ENCODE measurements at regions not wholly inside any gene's neighbourhood (a gene's known extent, or its start where the extent isn't known, plus 50 kb on each side); places are given as distances from the start of the nearest gene placed in this dataset.

DNA sequence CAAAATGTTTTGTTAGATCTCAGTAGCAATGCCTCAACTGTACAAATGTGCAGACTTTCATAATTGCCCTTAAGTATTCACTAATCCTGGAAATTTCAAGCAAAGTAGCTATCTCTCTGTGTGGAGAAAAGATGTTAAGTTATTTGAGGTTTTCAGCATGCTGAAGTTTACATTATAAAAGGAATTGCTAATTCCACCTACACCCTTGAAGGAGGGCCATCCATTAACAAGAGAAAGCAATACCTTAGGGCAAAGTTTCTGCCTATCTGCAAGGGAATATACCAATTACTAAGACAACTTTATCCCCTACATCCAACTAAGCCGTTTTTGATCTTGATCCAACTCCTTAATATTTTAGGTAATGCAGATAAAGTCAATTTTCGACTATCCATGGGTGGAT, 380.7 kb upstream of the BTBD3 start:
- Histone ChIP-seq H3K9me2 (no peaks in the 10 kb centered on the region), H2AFZ (ENCODE audit: low read depth) (no peak overlapping the region), H3K79me2 (ENCODE audit: insufficient read depth) (no peaks in the 10 kb centered on the region), H4K20me1 (ENCODE audit: insufficient read depth) (no peaks in the 10 kb centered on the region), H3K27ac (ENCODE audit: low read depth in 2 of 2, low read length in 1 of 2) (no peak overlapping the region), H3K4me2 (no peak overlapping the region), H3F3A (replicated peaks; ENCODE audit: insufficient read depth) (no peaks in the 10 kb centered on the region), H3K4me1 (ENCODE audit: control insufficient read depth in 1 of 2, insufficient read depth in 2 of 2, low read depth in 1 of 2, low read length in 1 of 2) (no peaks in the 10 kb centered on the region), H3K9me3 (no peaks in the 10 kb centered on the region), H3K36me3 (replicated peaks in 1 of 2; ENCODE audit: control insufficient read depth in 1 of 2, insufficient read depth in 2 of 2, low read length in 1 of 2) (no peaks in the 10 kb centered on the region), H3K4me3 (ENCODE audit: low read depth in 2 of 2, low read length in 1 of 2) (no peak overlapping the region), H3K9ac (no peak overlapping the region), H3K27me3 (ENCODE audit: insufficient read depth) (no peaks in the 10 kb centered on the region)
- no peak for DNase-seq
- ChIA-PET CTCF (interaction anchor here (1.4 to 3.5 kb wide), 2 partner anchors 7 to 1920 kb away, joined by 3 to 16 read pairs; no protein-coding TSS in a partner anchor), POLR2A (no interaction called here)
- TF ChIP-seq POLR2AphosphoS5 (IDR thresholded peaks at IDR 0.05; ENCODE audit: low read depth, low read length) (no peak), RFX5 (IDR thresholded peaks at IDR 0.05; ENCODE audit: low read length) (no peak), GABPA (IDR thresholded peaks at IDR 0.05; ENCODE audit: low read depth) (no peak), RXRA (IDR thresholded peaks at IDR 0.05; ENCODE audit: borderline replicate concordance, low read depth) (no peak), FOSL2 (IDR thresholded peaks at IDR 0.05; ENCODE audit: borderline replicate concordance, low read depth) (no peak), TCF12 (IDR thresholded peaks at IDR 0.05) (no peak), MEF2A (IDR thresholded peaks at IDR 0.05; ENCODE audit: borderline replicate concordance, low read depth) (no peak), FOXM1 (IDR thresholded peaks at IDR 0.05; ENCODE audit: low read depth) (no peak), RAD21 (IDR thresholded peaks at IDR 0.05; ENCODE audit: low read length) (no peak), FOXJ3 (CRISPR knock-in tag; IDR thresholded peaks at IDR 0.05) (no peak), RCOR1 (IDR thresholded peaks at IDR 0.05; ENCODE audit: low read length) (no peak), EZH2phosphoT487 (IDR thresholded peaks at IDR 0.05; ENCODE audit: borderline replicate concordance, low read depth) (no peak)
- 10% methylated on average over 2 of the region's 2 CpGs for WGBS (ENCODE audit: low lambda C conversion rate)

DNA sequence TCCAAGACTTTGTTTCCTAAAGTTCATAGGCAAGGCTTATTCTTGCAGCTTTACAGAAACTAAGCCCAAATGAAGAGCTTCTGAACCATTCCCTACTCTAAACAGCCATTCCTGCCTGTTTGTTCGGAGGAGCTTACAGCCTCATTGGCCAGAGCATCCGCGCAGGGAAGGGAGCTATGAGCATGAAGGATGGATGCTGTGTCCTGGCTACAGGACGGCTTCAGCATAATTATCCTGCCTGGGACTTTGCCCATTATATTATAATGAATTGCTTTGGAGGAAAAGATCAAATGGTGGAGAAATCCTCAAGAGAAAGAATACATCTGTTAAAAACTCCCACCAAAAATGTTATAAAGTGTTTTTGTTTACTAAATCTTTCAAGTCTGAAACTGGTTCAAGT, 378.2 kb upstream of the BTBD3 start:
- Histone ChIP-seq H3K27me3 (ENCODE audit: insufficient read depth) (no peaks in the 10 kb centered on the region), H2AFZ (ENCODE audit: low read depth) (no peak overlapping the region), H3F3A (replicated peaks; ENCODE audit: insufficient read depth) (no peaks in the 10 kb centered on the region), H3K9me2 (no peaks in the 10 kb centered on the region), H3K9ac (no peak overlapping the region), H3K27ac (ENCODE audit: low read depth in 2 of 2, low read length in 1 of 2) (no peak overlapping the region), H4K20me1 (ENCODE audit: insufficient read depth) (no peaks in the 10 kb centered on the region), H3K4me3 (ENCODE audit: low read depth in 2 of 2, low read length in 1 of 2) (no peak overlapping the region), H3K79me2 (ENCODE audit: insufficient read depth) (no peaks in the 10 kb centered on the region), H3K4me1 (ENCODE audit: control insufficient read depth in 1 of 2, insufficient read depth in 2 of 2, low read depth in 1 of 2, low read length in 1 of 2) (no peaks in the 10 kb centered on the region), H3K9me3 (no peaks in the 10 kb centered on the region), H3K36me3 (replicated peaks in 1 of 2; ENCODE audit: control insufficient read depth in 1 of 2, insufficient read depth in 2 of 2, low read length in 1 of 2) (no peaks in the 10 kb centered on the region), H3K4me2 (no peak overlapping the region)
- TF ChIP-seq, protein P1, sequence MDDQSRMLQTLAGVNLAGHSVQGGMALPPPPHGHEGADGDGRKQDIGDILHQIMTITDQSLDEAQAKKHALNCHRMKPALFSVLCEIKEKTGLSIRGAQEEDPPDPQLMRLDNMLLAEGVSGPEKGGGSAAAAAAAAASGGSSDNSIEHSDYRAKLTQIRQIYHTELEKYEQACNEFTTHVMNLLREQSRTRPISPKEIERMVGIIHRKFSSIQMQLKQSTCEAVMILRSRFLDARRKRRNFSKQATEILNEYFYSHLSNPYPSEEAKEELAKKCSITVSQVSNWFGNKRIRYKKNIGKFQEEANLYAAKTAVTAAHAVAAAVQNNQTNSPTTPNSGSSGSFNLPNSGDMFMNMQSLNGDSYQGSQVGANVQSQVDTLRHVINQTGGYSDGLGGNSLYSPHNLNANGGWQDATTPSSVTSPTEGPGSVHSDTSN (IDR thresholded peaks at IDR 0.05) = no peak
- TF ChIP-seq MAX (IDR thresholded peaks at IDR 0.05; ENCODE audit: low read depth) = no peak
- TF ChIP-seq NFIC (IDR thresholded peaks at IDR 0.05; ENCODE audit: borderline replicate concordance) = no peak
- no peak for TF ChIP-seq MEF2A (IDR thresholded peaks at IDR 0.05; ENCODE audit: borderline replicate concordance, low read depth)
- no peak for TF ChIP-seq EZH2phosphoT487 (IDR thresholded peaks at IDR 0.05; ENCODE audit: borderline replicate concordance, low read depth)
- no peak for TF ChIP-seq GATA2 (CRISPR knock-in tag; IDR thresholded peaks at IDR 0.05)
- TF ChIP-seq, protein P2, sequence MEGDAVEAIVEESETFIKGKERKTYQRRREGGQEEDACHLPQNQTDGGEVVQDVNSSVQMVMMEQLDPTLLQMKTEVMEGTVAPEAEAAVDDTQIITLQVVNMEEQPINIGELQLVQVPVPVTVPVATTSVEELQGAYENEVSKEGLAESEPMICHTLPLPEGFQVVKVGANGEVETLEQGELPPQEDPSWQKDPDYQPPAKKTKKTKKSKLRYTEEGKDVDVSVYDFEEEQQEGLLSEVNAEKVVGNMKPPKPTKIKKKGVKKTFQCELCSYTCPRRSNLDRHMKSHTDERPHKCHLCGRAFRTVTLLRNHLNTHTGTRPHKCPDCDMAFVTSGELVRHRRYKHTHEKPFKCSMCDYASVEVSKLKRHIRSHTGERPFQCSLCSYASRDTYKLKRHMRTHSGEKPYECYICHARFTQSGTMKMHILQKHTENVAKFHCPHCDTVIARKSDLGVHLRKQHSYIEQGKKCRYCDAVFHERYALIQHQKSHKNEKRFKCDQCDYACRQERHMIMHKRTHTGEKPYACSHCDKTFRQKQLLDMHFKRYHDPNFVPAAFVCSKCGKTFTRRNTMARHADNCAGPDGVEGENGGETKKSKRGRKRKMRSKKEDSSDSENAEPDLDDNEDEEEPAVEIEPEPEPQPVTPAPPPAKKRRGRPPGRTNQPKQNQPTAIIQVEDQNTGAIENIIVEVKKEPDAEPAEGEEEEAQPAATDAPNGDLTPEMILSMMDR (IDR thresholded peaks at IDR 0.05) = no peak
- no peak for TF ChIP-seq FOXJ3 (CRISPR knock-in tag; IDR thresholded peaks at IDR 0.05)
- TF ChIP-seq ELF1 (IDR thresholded peaks at IDR 0.05) = no peak
- TF ChIP-seq TAF1 (IDR thresholded peaks at IDR 0.05; ENCODE audit: borderline replicate concordance, low read depth, low read length) = no peak
- TF ChIP-seq MXI1 (IDR thresholded peaks at IDR 0.05; ENCODE audit: low read depth, low read length) = no peak
- TF ChIP-seq EP300 (IDR thresholded peaks at IDR 0.05; ENCODE audit: borderline replicate concordance in 1 of 2, low read depth in 1 of 2, low read length in 1 of 2) = no peak
- TF ChIP-seq TCF12 (IDR thresholded peaks at IDR 0.05) = no peak
- TF ChIP-seq, protein P3, sequence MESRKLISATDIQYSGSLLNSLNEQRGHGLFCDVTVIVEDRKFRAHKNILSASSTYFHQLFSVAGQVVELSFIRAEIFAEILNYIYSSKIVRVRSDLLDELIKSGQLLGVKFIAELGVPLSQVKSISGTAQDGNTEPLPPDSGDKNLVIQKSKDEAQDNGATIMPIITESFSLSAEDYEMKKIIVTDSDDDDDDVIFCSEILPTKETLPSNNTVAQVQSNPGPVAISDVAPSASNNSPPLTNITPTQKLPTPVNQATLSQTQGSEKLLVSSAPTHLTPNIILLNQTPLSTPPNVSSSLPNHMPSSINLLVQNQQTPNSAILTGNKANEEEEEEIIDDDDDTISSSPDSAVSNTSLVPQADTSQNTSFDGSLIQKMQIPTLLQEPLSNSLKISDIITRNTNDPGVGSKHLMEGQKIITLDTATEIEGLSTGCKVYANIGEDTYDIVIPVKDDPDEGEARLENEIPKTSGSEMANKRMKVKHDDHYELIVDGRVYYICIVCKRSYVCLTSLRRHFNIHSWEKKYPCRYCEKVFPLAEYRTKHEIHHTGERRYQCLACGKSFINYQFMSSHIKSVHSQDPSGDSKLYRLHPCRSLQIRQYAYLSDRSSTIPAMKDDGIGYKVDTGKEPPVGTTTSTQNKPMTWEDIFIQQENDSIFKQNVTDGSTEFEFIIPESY (IDR thresholded peaks at IDR 0.05; ENCODE audit: borderline replicate concordance, low read depth) = no peak
- no peak for TF ChIP-seq TEAD4 (IDR thresholded peaks at IDR 0.05; ENCODE audit: borderline replicate concordance, insufficient read depth)
- no peak for TF ChIP-seq RCOR1 (IDR thresholded peaks at IDR 0.05; ENCODE audit: low read length)
- no peak for TF ChIP-seq JUND (IDR thresholded peaks at IDR 0.05)
- no peak for TF ChIP-seq FOXM1 (IDR thresholded peaks at IDR 0.05; ENCODE audit: low read depth)
- ChIA-PET POLR2A (no interaction called here), CTCF (interaction anchor here (1.1 to 1.6 kb wide), 3 partner anchors 10 to 1112 kb away, joined by 3 to 4 read pairs (median 3); no protein-coding TSS in a partner anchor)
- DNase-seq = no peak
- WGBS (ENCODE audit: low lambda C conversion rate) = 72% methylated on average over 4 of the region's 4 CpGs
